Effector CD4-positive, alpha-beta T cell (primary cell): ENCODE measurements at regions not wholly inside any gene's neighbourhood (a gene's known extent, or its start where the extent isn't known, plus 50 kb on each side); places are given as distances from the start of the nearest gene placed in this dataset.
"Not testable (repeated sequence)": the region's sequence is repeated elsewhere in the genome, so short reads cannot be mapped to it uniquely, and the experiment has no call there.

Experiments
- DNase-seq: peaks from one replicate; pipeline ENCODE4 v3.0.0-alpha.2; 2020

DNA sequence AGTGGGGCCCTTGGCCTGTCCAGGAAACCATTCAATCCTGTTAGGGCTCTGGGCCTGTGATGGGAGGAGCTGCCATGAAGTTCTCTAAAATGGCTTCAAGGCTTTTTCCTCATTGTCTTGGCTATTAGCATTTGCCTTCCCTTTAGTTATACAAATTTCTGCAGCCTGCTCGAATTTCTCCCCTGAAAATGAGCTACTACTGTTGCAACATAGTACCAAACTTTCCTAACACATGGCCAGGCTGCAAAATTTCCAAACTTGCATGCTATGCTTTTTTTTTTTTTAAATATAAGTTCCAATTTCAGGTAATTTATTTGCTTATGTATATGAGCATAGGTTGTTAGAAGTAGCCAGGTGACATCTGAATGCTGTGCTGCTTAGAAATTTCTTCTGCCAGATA, 560.8 kb upstream of the TBL1XR1 start:
- DNase-seq, result no peak

DNA sequence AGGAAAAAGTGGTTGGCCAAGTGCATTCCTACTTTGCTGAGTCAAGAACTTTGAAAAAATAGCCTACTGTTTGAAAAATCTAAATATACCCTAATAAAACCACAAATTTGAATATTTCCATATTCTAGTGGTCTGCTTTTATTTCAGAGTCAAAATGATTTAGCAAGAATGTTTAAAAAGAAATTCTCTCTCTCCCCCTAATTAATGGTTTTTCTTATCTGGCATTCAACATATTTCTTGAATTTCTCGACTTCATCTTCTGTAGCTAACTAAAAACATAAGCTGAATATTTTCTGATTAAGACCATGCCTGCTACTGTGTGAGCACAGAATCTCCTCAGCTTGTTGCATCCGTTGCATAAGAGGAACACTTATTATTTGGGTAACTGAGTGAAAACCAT, 563.5 kb upstream of the TBL1XR1 start:
- no peak for DNase-seq

DNA sequence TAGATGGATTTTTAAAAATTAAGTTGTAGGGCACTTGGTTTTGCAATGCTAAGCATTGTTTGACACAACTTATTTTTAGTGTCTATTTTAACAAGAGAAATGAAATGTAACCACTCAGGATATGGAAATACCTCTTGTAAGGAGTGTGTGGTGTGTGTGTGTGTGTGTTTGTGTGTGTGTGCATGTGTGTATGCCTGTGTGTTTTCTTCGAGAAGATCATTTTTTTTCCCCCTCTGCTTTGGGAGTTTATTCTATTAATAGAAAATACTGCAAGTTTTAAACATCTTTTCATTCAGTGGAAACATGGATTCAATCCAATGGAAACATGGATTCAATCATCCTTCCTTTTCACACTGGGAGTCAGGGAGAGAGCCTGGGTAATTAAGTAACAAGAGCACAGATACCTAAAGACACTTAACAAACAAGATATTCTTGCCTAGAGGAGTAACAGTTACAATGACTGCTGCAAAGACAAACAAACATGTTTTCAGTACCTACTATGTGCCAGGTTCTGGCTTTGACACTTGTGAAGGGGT, 567.2 kb upstream of the TBL1XR1 start:
- no peak for DNase-seq

DNA sequence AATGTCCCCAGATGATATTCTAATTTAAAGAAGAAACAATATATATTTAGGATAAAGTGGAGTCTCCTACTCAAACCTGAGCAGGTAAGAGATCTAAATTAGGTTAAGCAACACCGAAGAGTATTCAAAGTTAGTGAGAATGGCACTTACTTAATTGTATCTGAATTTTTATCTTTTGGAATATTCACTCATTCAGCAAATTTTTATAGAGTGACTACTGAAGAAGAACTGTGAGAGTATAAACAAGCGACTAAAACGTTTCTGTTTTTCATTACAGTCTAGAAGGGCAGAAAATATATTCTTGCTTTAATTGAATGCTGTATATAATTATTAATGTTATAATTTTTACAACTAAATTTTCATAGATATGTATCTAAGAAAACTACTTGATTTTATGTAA, 567.7 kb upstream of the TBL1XR1 start:
- no peak for DNase-seq

DNA sequence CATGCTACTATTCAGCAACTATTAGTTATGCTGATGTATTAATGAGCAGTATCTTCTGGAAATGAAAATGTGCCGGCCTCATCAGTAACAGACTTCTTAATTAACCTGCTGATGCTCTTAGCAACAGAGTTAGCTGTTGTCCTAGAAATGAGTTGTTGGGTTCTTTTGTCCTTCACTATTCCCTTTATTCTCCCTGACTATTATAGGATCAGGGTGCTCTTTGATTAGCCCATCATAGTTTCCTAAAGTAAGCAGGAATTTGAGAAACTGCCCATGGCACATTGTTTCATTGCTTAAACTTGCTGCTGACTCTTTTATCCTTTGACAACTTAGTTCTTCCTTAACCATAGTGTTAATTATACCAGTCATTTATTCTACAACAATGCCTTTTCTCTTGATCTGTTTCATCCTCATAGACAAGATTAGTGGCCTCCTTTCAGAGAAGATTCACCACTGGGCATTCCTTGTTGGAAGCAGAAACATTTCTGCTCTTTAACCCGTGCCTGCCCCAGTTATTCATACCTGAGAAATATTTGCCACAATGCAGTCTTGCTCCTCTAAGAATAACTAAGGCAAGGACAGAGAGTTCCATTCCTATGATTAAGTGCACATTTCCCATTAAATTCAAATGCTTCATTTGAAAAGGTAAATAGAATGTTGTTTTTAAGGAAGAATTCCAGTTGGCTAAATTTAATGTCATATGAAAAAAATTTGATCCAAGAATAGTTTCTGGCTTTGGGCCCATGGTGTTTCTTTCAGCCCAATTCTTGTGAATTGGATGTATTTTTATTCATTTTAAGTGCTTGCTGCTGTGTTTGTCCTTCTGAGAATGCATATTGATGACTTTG, 573.3 kb upstream of the TBL1XR1 start:
- no peak for DNase-seq

DNA sequence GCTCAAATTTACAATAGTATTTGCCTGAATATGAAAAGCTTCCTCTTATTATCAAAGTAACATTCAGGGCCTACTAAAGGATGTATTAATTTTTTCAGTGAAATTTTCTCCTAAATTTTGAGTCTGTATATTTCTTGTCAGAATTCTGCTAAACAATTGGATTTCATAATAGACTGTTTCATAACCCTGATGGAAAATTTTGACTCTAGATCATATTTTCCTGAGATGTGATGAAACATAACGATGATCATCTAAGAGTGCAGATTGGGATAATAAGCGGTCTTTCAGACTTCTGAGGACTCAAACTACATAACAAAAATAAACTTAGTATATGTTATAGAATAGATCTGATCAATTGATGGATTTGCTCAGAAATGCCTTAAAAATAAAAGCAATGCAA, 574.5 kb upstream of the TBL1XR1 start:
- no peak for DNase-seq

DNA sequence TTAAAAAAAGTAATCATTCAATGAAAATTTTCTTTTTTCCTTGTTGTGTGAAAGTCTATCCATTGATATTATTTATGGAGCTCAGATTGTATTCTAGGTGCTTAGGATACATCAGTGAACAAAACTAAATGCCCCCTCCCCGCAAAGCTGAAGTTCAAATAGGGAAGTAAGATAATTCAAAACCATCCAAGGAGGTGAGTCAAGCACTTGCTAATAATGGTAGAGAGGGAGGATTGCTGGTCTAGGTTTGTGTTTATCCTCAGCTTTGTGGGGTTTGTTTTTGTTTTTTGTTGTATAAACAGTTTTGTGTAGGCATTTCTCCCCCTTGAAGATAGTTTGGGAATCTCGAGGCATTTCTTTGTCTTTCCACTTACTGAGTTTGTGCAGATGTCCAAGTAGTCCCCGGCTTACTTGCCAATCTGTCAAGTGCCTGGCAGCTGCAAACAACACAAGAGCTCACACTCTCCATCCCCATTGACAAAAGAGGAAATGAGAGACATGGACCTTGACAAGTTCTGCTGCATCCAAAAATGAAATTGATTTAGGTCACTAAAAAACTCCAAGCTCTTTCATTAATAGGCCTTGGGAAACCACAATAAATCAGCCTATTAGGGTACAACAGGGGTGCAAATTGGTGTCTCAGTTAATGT, 575.8 kb upstream of the TBL1XR1 start:
- no peak for DNase-seq

DNA sequence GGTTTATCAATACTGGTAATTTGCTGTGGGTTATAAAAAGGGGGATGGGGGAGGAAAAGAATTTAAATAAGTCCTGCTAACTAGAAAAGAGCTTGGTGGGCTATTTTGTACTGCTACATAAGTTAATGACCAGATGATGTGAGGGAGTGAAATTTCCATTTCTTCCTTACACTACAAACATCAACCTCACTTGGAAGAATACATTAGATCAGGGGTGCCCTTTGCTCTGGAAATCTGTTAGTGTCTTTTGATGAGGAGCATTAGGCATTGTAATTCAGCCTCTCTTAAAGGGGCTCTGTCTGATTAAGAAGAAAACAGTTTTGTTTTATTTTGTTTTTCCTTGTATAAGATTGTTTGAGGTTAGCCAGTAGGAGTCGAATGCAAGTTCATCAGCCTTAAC, 576.4 kb upstream of the TBL1XR1 start:
- DNase-seq, result no peak

DNA sequence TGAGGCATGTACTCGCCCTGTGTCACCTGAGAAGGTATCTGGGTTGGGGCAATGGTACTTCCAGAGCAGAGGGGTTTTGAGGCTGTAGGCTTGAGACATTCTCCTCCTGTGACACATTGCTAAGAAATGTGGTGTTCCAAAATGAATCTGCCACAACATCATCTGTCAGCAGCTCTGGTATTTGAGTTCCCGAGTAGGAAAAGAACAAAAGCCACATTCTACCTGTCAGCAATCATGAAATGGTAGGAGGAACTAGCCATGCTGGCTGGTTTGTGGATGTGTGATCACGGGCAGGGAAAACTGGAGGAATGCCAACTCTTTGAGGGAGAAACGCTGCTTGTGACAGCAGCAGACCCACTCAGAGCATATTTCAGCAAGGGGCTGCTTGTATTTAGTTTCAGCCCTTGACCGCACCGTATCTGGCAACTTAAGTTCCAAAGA, 579.4 kb upstream of the TBL1XR1 start:
- no peak for DNase-seq

DNA sequence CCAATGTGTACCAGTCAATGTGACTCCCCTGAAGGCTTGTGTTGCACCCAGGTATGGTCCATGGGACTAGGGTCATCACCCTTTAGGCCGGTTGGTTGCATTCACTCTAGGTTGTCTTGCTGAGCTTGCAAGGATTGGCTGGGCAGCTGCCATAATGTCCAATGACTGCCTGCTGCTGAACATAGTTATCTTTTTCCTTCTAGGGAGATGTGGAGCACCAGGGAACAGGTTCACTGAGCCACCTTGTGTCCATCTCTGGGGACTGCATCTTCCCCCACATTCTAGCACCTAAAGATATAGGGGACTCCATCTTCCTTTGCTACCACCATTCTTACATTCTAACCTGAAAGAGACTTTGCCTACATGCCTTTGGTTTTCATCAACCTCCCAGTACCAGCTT, 580.4 kb upstream of the TBL1XR1 start:
- DNase-seq, result no peak

DNA sequence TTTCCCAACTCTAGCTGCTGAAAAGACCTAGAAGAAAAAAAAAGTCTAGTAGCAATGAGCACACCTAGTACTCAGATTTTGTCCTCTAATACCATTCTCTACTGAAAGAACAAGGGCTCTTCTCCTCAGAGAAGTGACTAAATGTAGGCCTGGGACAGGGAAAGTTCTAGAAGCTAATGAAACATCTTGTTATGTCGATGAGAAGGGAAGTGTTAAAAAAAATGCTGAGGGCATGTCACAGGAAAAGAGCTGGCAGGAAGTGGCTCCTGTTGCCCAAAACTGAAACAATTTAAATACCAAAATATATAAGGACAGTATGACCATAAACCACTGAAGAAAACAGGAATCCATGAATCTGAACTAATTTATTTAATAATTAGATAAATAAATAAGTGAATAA, 581.4 kb upstream of the TBL1XR1 start:
- no peak for DNase-seq

DNA sequence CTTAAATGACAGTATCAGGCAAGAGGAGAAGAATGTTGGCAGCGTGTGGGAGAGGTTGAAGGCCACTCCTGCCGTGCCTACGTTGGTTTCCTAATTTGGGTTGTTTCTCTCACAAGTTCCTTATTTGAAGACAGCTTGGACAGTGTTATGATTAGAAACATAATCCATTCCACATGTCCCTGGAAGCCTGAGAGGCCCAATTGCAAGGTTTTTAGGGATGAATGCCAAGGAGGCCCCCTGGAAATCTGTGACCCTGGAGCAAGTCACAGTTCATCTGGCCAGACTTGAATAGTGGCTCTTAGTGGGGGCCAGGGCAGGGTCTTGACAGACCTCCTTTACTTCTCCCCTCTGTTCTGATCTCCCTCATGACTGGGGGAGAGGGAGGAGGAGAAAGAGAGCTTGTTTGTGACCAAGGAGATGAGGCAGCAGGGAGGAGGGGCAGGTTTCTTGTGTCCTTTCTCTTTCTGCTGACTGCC, 584.4 kb upstream of the TBL1XR1 start:
- no peak for DNase-seq

DNA sequence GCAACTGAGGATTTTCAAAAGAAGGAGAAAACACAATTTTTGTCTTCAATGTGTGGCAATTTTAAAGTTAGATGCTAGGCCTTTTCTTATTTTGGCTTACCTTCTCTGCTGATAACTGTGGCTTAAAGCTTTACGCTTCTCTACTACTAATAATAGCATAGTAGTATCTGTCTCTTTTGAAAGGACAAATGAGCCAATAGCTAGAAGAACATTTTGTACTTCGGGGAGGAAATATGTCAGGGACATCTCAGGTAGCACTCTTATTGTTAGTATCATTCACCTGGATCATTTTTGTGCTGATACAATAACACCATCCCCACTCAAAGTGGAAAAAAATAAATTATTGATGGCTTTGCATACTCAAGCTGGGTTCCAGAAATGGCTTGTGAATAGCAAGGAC, 586.1 kb upstream of the TBL1XR1 start:
- no peak for DNase-seq

DNA sequence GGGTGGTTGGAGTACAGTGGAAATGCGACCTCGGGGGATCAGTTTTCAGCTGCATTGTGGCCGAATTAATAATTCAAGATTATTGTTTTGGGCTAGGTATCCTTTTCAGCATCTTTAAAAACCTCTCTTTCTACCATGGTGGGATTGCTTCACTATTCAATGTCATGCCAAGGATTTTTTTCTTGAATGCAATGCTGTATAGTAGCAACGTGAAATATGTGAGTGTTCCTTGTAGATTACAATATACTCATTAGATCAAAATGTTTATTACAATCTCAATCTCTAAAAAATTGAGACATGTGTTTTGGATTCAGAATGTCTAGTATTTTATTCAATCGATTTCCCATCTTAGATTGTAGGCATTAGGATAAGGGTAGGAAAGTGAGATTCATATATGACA, 586.5 kb upstream of the TBL1XR1 start:
- no peak for DNase-seq

DNA sequence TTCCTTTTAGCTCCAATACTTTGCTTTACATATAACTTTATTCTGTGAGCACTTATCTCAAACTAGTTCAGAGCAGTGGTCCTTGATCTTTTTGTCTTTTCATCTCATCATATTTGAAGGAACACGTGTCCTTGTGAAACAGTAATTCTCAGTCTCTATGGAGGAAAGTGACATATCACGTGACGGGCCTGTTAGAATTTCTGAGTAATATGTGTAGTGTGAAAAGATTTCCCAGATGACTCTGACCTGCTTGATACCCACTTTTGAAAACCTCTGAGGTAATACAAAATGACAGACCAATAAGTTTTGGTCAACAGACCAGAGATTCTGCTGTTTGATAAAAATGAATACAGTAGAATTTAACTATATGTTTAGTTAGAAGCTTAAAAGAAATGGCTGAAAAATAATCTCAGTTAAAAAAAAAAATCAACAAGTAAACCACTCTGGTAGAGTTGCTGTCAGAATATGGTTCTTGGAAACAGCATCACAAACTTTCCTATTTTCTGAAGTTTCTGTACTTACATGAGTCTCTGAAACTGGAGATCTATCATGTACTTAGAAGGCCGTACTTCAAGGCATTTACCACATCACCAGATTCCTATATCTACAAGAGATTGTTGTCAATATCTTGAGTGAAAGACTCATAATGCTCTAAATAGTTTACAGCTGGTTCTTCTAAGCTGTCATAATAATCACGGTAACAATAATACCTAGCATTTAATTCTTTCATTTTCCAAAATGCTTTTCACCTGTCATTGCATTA, 590.2 kb upstream of the TBL1XR1 start:
- DNase-seq, result no peak

DNA sequence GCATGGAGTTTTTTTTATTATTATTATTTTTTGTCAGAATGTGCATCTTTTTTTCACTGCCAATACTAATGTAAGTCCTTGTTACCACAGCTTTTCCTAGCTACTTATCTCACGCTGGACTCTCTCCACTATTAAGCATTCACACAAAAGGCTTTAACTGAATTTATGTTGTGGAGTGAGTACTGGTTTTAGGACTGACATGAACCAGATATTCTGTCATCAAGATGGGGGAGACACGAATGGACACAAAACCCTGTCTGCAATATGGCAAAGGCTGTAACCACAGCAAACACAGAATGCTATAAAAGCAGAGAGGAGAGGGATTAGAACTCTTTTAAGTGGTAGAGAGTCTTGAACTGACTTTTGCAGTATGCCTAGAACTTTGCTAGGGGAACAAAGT, 592.2 kb upstream of the TBL1XR1 start:
- DNase-seq, result no peak

DNA sequence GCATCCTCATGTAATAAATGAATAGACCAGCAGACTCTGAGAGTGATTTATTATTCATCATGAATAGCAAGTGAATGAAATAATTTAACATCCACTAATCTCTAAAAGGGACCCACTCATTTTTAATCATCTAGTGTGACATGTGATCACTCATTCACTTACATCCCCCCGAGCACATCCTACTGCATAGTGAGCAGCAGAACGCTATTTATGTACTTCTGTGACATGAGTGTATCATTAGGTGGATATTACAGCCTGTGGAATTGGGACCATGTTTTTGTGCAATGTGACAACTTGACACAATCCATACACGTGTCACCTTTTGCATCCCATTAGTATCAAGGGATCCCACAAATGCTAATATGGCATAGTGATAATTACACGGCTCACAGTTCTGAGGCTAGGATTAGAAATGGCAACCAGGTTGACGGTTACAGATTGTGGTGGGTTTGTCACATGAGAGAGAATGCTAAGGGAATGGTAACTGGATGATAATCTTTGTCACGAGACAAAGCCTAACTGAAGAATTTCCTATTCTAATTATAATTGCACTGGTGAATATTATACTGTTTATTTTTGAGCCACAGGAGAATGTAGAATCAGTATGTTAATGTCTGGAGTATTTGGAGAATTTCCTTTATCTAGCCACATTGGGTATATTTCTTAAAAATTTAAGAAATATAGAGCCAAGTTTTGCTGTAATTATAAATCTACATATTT, 595.2 kb upstream of the TBL1XR1 start:
- DNase-seq, result no peak

DNA sequence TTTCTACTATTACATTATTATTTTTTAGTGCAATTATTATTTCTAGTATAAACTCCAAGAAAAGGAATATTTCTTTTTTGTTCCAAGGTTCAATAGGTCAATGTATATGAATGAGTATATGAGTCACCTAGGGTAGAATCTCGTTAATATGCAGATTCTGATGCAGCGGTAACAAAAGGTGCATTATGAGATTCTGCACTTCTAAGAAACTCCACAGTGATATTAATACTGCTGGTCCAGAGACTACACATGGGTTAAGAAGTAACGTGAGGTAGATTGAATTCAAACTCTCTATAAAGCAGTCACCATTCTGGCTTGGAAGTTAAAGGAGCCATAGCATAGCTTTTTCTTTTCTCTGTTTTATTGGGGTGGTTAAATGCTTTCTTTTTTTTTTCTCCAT, 596.2 kb upstream of the TBL1XR1 start:
- DNase-seq, result no peak

DNA sequence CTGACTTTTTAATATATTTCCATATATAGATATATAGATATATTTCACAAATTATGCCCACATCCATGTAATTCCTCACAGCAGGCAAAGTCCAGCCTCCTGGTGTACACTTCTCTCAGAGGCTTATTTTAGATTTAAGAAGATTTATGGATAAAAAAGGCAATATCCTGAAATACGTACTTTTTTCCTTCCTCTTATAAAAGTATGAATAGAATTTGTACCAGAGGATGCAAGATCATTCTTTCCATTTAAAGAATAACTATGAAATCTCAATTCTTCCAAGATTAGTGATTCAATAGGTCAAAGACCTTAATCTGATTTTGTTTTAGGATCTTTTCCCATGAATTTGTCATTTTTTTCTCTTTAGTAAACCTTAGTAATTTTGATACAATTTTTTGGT, 597.9 kb upstream of the TBL1XR1 start:
- no peak for DNase-seq

DNA sequence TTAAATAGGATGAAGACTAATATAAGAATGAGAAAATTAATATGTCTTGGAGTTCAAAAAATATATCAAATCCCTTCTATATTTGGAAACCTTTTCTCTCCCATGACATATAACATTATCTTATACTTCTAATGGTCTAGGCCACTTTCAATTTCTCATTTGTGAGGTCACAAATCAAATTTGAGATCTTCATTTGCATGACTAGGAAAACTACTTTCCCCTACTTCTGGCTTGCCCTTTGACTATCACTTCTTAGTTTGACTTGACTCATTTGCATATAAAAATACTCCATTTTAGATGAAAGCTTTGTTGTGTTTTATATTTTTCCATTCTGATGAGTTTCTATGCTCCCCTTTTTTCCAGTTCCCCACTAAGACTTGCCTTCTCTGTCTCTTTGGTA, 598.6 kb upstream of the TBL1XR1 start:
- no peak for DNase-seq

DNA sequence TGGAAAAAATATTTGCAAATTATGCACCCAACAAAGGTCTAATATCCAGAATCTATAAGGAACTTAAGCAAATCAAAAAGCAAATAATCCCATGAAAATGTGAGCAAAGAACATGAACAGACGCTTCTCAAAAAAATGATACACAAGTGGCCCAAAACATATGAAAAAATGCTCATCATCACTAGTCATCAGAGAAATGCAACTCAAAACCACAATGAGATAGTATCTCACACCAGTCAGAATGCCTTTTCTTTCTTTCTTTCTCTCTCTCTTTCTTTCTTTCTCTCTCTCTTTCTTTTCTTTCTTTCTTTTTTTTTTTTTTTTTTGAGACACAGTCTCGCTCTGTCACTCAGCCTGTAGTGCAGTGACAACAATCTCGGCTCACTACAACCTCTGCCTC, 602.9 kb upstream of the TBL1XR1 start:
- DNase-seq, result not testable (repeated sequence)

DNA sequence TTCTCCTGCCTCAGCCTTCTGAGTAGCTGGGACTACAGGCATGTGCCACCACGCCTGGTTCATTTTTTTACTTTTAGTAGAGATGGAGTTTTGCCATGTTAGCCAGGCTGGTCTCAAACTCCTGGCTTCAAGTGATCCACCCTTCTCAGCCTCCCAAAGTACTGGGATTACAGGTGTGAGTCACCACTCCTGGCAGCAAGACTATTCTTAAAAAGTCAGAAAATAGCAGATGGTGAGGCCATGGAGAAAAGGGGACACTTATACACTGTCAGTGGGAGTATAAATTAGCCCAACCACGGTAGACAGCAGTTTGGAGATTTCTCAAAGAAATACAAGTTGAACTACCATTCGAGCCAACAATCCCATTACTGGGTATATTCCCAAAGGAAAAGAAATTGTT, 603.3 kb upstream of the TBL1XR1 start:
- no peak for DNase-seq
